ENCODE measurements at regions not wholly inside any gene's neighbourhood (a gene's known extent, or its start where the extent isn't known, plus 50 kb on each side); places are given as distances from the start of the nearest gene placed in this dataset.

- no peak overlapping the region for H3K4me3 ChIP-seq
- 89 to 95% methylated on average over 11 of the region's 11 CpGs for WGBS, 2 donors
- no peaks in the 10 kb centered on the region for H3K36me3 ChIP-seq
- H3K27ac ChIP-seq: no peak overlapping the region
- no peaks in the 10 kb centered on the region for H3K4me1 ChIP-seq
- TF ChIP-seq CTCF (IDR thresholded peaks at IDR 0.05) (no peak), EP300 (IDR thresholded peaks at IDR 0.05) (no peak), POLR2A (IDR thresholded peaks at IDR 0.05) (no peak)
- no peaks in the 10 kb centered on the region for H3K27me3 ChIP-seq
- no peak for DNase-seq (ENCODE audit: low spot score in 2 of 2)
- H3K9me3 ChIP-seq: peaks cover 0 to 27% (median 11%) of the 10 kb centered on the region in 4 donors
These were observed 57.0 kb upstream of the HPCAL1 start for GRCh38 chr2:10245661-10246060.

- 82 to 84% methylated on average over 8 of the region's 8 CpGs for WGBS, 2 donors
- Histone ChIP-seq H3K9me3 (peaks cover 0 to 30% (median 13%) of the 10 kb centered on the region in 4 donors), H3K27me3 (no peaks in the 10 kb centered on the region), H3K4me3 (no peak overlapping the region), H3K4me1 (no peaks in the 10 kb centered on the region), H3K27ac (no peak overlapping the region), H3K36me3 (no peaks in the 10 kb centered on the region)
- TF ChIP-seq CTCF (IDR thresholded peaks at IDR 0.05): no peak
- TF ChIP-seq EP300 (IDR thresholded peaks at IDR 0.05): no peak
- no peak for TF ChIP-seq POLR2A (IDR thresholded peaks at IDR 0.05)
- no peak for DNase-seq (ENCODE audit: low spot score in 2 of 2)
These were observed 56.3 kb upstream of the HPCAL1 start for GRCh38 chr2:10246370-10246769.

- Histone ChIP-seq H3K4me1 (no peaks in the 10 kb centered on the region), H3K9me3 (peaks cover 0 to 30% (median 13%) of the 10 kb centered on the region in 4 donors), H3K36me3 (no peaks in the 10 kb centered on the region), H3K27ac (no peak overlapping the region), H3K4me3 (no peak overlapping the region), H3K27me3 (no peaks in the 10 kb centered on the region)
- TF ChIP-seq EP300 (IDR thresholded peaks at IDR 0.05): no peak
- no peak for TF ChIP-seq CTCF (IDR thresholded peaks at IDR 0.05)
- DNase-seq (ENCODE audit: low spot score in 2 of 2): no peak
- 61 to 77% methylated on average over 5 of the region's 5 CpGs for WGBS, 2 donors
These were observed 55.9 kb upstream of the HPCAL1 start for GRCh38 chr2:10246831-10247230.

- Histone ChIP-seq H3K27ac (no peak overlapping the region), H3K27me3 (no peaks in the 10 kb centered on the region), H3K4me1 (no peaks in the 10 kb centered on the region), H3K4me3 (no peak overlapping the region), H3K9me3 (peaks cover 0 to 30% (median 13%) of the 10 kb centered on the region in 4 donors), H3K36me3 (no peaks in the 10 kb centered on the region)
- no peak for DNase-seq (ENCODE audit: low spot score in 2 of 2)
- TF ChIP-seq EP300 (IDR thresholded peaks at IDR 0.05) (no peak), CTCF (IDR thresholded peaks at IDR 0.05) (no peak), POLR2A (IDR thresholded peaks at IDR 0.05) (no peak)
- 81 to 85% methylated on average over 1 of the region's 1 CpG for WGBS, 2 donors
These were observed 52.9 kb upstream of the HPCAL1 start for GRCh38 chr2:10249798-10250197.

- H3K36me3 ChIP-seq: no peaks in the 10 kb centered on the region
- H3K4me1 ChIP-seq: no peaks in the 10 kb centered on the region
- no peaks in the 10 kb centered on the region for H3K27me3 ChIP-seq
- WGBS, 2 donors: 86 to 95% methylated on average over 2 of the region's 2 CpGs
- H3K4me3 ChIP-seq: no peak overlapping the region
- H3K9me3 ChIP-seq: peaks cover 0 to 30% (median 13%) of the 10 kb centered on the region in 4 donors
- no peak overlapping the region for H3K27ac ChIP-seq
- DNase-seq (ENCODE audit: low spot score in 2 of 2): no peak
- no peak for TF ChIP-seq EP300 (IDR thresholded peaks at IDR 0.05)
- no peak for TF ChIP-seq CTCF (IDR thresholded peaks at IDR 0.05)
- no peak for TF ChIP-seq POLR2A (IDR thresholded peaks at IDR 0.05)
These were observed 50.5 kb upstream of the HPCAL1 start for GRCh38 chr2:10252224-10252623.
